Prostate gland (tissue), 2 donors: ENCODE measurements at regions not wholly inside any gene's neighbourhood (a gene's known extent, or its start where the extent isn't known, plus 50 kb on each side); places are given as distances from the start of the nearest gene placed in this dataset.
"Not testable (repeated sequence)": the region's sequence is repeated elsewhere in the genome, so short reads cannot be mapped to it uniquely, and the experiment has no call there.

Source experiments
- DNase-seq: peaks from one replicate; pipeline ENCODE4 v3.0.0-alpha.2; 2019; ENCODE audit warnings: low spot score
- H3K27ac ChIP-seq, 2 donors: fragments of 200-600 bp; sonication (generic); 2 replicates each; pipeline ENCODE4 v1.5.1; 2017 to 2019
- H3K27me3 ChIP-seq: fragments of 200-600 bp; sonication (generic); replicated peaks from 2 replicates; pipeline ENCODE4 v1.5.1; 2019; ENCODE audit not compliant: insufficient read depth
- H3K36me3 ChIP-seq, 2 donors: fragments of 200-600 bp; sonication (generic); 1 replicate in 1 of 2; 2 replicates in 1 of 2; pipeline versions ENCODE4 v1.5.1 to v1.8.1; 2017 to 2019
- H3K4me1 ChIP-seq: fragments of 200-600 bp; sonication (generic); replicated peaks from 2 replicates; pipeline ENCODE4 v1.5.1; 2019
- H3K4me3 ChIP-seq, 2 donors: fragments of 200-600 bp; sonication (generic); 2 replicates each; pipeline ENCODE4 v1.5.1; 2017 to 2019
- H3K9me3 ChIP-seq: fragments of 200-600 bp; sonication (generic); 2 replicates; pipeline ENCODE4 v1.5.1; 2017
- POLR2A ChIP-seq: fragments of 450-650 bp; IDR thresholded peaks from one replicate; pipeline ENCODE4 v1.6.1; 2016; ENCODE audit warnings: antibody characterized with exemption, mild to moderate bottlenecking
- POLR2AphosphoS5 ChIP-seq: sonication (generic); formaldehyde crosslinking; IDR thresholded peaks from one replicate; pipeline ENCODE4 v1.6.1; 2017; ENCODE audit warnings: antibody characterized with exemption
- WGBS: methylation state at CpG from one replicate; pipeline ENCODE4 v1.1.5; 2018; 5-methylcytosine and 5-hydroxymethylcytosine counted together
- intact Hi-C: fragments of 100-400 bp; cut with DNase I; formaldehyde crosslinking; loops from one replicate; pipeline ENCODE4 v1.14.2; 2022
- TF ChIP-seq, protein P1 (sequence below), 4 experiments: fragments of 200-600 bp in 2 of 4; fragments of 450-650 bp in 2 of 4; sonication (generic) in 2 of 4; IDR thresholded peaks; 1 replicate in 3 of 4; 2 replicates in 1 of 4; pipeline ENCODE4 v1.5.1; 2016 to 2019; ENCODE audit warnings: antibody characterized with exemption in 4 of 4, mild to moderate bottlenecking in 2 of 4, moderate library complexity in 2 of 4

DNA sequence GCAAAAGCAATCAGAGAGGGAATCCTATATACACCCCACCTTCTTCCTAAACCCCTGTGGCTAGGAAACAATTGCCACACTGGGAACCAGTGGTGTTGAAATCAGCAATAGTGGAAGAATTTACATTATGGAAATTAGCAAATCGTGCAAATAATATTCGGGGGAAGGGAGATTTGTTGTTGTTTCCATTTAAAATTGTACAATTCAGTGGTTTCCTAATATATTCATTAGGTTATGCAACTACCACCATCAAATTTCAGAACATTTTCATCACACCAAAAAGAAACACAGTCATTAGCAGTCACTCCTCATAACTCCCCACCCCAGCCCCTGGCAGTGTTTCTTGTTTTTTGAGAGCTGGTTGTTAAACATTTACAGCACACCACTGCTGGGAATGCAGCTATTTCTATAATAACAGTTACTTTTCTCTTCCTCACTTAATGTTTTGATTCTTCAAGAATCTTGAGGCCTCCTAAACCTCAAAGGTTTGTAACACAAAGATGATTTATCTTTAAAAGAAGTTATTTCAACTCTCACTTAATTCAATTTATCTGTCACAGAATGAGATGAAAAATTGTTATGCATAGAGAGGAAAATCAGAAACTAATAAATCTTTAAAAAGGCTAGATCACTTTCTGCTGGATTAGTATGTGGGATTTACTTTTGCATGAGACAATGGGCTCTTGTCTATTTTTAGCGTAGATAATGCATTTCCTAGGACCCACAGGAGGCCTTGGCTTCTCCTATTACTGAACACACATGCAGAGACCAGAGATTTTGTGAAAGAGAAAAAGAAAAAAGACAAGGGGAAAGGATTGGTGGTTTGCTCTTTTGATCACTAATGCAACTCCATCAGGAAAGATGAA, 91.8 kb upstream of the DAPK1 start:
- Histone ChIP-seq H3K27ac (no peak overlapping the region), H3K4me1 (no peaks in the 10 kb centered on the region), H3K9me3 (no peaks in the 10 kb centered on the region), H3K4me3 (no peak overlapping the region), H3K36me3 (no peaks in the 10 kb centered on the region), H3K27me3 (no peaks in the 10 kb centered on the region)
- intact Hi-C loops, result no loop called here
- WGBS, result 62% methylated on average over 3 of the region's 3 CpGs
- TF ChIP-seq POLR2AphosphoS5, result no peak
- DNase-seq, result no peak

DNA sequence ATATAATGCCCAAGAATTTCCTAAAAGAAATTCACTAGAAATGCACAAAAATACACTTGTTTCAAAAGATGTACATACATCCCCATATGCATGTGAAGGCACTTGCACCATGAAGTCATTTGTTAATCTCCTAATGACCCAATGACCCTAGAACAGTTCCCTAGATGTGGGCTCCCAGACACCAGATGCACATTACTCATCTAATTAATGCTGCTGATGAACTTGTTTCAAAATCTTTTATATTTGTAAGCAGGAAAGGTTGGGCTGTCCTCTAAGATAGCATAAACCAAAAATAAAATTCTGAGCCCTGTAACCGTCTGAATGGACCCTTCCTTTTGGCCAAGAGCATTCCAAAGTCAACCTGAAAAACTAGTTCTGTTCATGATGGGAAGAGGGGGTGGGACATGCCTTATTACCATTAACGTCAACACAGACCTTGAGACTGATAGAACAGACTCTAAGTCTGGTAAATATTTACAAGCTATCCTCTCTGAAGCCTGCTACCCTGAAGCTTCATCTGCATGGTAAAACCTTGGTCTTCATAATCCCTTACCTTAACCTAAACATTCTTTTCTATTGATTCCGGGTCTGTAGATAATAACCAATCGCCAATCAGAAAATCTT, 91.0 kb upstream of the DAPK1 start:
- Histone ChIP-seq H3K4me1 (no peaks in the 10 kb centered on the region), H3K27ac (no peak overlapping the region), H3K4me3 (no peak overlapping the region), H3K27me3 (no peaks in the 10 kb centered on the region), H3K36me3 (no peaks in the 10 kb centered on the region), H3K9me3 (no peaks in the 10 kb centered on the region)
- TF ChIP-seq, protein P1, sequence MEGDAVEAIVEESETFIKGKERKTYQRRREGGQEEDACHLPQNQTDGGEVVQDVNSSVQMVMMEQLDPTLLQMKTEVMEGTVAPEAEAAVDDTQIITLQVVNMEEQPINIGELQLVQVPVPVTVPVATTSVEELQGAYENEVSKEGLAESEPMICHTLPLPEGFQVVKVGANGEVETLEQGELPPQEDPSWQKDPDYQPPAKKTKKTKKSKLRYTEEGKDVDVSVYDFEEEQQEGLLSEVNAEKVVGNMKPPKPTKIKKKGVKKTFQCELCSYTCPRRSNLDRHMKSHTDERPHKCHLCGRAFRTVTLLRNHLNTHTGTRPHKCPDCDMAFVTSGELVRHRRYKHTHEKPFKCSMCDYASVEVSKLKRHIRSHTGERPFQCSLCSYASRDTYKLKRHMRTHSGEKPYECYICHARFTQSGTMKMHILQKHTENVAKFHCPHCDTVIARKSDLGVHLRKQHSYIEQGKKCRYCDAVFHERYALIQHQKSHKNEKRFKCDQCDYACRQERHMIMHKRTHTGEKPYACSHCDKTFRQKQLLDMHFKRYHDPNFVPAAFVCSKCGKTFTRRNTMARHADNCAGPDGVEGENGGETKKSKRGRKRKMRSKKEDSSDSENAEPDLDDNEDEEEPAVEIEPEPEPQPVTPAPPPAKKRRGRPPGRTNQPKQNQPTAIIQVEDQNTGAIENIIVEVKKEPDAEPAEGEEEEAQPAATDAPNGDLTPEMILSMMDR (IDR thresholded peaks at IDR 0.05), result no peak
- TF ChIP-seq POLR2AphosphoS5 (peak; percentile 74), POLR2A (no peak)
- DNase-seq, result peak; percentile 8
- WGBS, result 63% methylated on average over 4 of the region's 4 CpGs
- intact Hi-C loops, result no loop called here

DNA sequence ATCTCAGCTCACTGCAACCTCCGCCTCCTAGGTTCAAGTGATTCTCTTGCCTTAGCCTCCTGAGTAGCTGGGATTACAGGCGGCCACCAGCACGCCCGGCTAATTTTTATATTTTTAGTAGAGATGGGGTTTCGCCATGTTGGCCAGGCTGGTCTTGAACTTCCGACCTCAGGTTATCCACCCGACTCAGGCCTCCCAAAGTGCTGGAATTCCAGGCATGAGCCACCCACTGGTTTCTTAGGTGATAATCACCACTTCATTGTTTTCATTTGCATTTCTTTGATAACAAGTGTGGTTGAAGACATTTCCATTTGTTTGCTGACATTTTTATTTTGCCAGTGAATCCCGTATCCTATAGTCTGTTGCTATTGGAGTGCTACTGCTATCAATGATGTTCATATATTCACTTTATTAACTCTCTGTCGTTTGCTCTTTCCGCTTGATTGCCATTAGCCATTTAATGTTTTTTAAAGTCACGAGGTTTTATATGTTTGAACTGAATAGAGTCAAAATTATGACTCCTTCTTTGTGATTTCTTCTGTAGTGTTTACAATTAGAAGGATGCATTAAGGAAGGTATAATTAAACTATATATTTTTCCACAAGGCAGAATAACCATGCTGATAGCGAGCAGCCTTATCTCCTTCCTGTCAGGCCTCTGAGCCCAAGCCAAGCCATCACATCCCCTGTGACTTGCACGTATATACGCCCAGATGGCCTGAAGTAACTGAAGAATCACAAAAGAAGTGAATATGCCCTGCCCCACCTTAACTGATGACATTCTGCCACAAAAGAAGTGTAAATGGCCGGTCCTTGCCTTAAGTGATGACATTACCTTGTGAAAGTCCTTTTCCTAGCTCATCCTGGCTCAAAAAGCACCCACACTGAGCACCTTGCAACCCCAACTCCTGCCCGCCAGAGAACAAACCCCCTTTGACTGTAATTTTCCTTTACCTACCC, 87.3 kb upstream of the DAPK1 start:
- DNase-seq, intact Hi-C loops, H3K27ac ChIP-seq, H3K9me3 ChIP-seq, H3K36me3 ChIP-seq, H3K27me3 ChIP-seq, H3K4me1 ChIP-seq, H3K4me3 ChIP-seq: not testable (repeated sequence)
- WGBS, result 81% methylated on average over 16 of the region's 16 CpGs

DNA sequence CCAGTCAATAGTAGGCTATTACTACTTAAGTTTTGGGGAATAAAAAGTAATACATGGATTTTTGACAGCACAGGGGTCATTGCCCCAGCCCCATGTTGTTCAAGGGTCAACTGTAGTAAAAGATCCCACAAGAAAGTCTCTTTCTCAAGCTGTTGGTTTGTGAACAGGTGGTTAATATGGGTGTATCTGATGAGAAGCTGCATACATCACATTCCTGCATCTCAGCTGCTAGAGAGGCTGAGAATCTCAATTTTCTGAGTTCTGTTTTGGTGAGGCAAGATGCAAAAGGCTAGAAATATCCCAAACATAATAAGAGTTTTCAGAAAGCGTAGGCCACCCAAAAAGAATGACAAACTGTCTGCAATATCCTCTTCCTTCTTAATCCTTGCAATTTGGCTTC, 76.8 kb upstream of the DAPK1 start:
- Histone ChIP-seq H3K4me3 (no peak overlapping the region), H3K36me3 (no peaks in the 10 kb centered on the region), H3K4me1 (no peaks in the 10 kb centered on the region), H3K9me3 (no peaks in the 10 kb centered on the region), H3K27ac (no peak overlapping the region), H3K27me3 (no peaks in the 10 kb centered on the region)
- no peak for DNase-seq
- 100% methylated on average over 1 of the region's 1 CpG for WGBS
- TF ChIP-seq POLR2A (no peak), POLR2AphosphoS5 (no peak)
- TF ChIP-seq, protein P1 (IDR thresholded peaks at IDR 0.05), result no peak
- intact Hi-C loops, result no loop called here

DNA sequence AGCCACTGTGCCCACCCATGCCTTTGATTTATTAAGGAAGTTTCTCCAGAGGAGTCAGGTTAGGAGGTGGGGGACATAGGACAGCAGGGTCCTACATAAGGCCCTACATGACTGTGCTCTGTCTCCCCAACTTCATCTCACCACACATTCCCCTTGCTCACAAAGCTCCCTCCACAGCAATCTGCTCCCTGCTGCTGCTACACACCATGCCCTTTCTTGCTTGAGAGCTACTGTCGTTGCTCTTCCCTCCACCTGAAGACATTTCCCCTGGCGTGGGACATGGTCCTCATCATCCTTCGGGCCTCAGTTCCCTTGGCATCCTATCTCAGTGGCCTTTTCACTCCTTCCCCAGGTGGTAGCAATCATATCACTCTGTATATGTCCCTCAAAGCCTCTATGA, 75.9 kb upstream of the DAPK1 start:
- Histone ChIP-seq H3K27ac (no peak overlapping the region), H3K9me3 (no peaks in the 10 kb centered on the region), H3K4me3 (no peak overlapping the region), H3K27me3 (no peaks in the 10 kb centered on the region), H3K36me3 (no peaks in the 10 kb centered on the region), H3K4me1 (no peaks in the 10 kb centered on the region)
- no peak for DNase-seq
- intact Hi-C loops, result no loop called here
- TF ChIP-seq, protein P1 (IDR thresholded peaks at IDR 0.05), result no peak
- TF ChIP-seq POLR2AphosphoS5 (no peak), POLR2A (no peak)
- 90% methylated on average over 3 of the region's 3 CpGs for WGBS
